CD4-positive, alpha-beta memory T cell (primary cell): ENCODE measurements at regions not wholly inside any gene's neighbourhood (a gene's known extent, or its start where the extent isn't known, plus 50 kb on each side); places are given as distances from the start of the nearest gene placed in this dataset.
"Not testable (repeated sequence)": the region's sequence is repeated elsewhere in the genome, so short reads cannot be mapped to it uniquely, and the experiment has no call there.

ENCODE experiments used
- CTCF ChIA-PET: fragments of 350-600 bp; sonication (Branson Sonifier 250); formaldehyde crosslinking; loops from one replicate; lab custom pipeline; 2021; ENCODE audit warnings: inconsistent platforms; ENCODE audit not compliant: partially characterized antibody; lab: Charles Lee
- POLR2A ChIA-PET: fragments of 350-600 bp; sonication (Branson Sonifier 250); formaldehyde crosslinking; loops from one replicate; lab custom pipeline; 2021; ENCODE audit not compliant: partially characterized antibody; lab: Charles Lee
- DNase-seq, 5 donors: peaks; one replicate each; pipeline versions ENCODE4 v3.0.0 to v3.0.0-alpha.2; 2020 to 2022; ENCODE audit warnings: mixed read lengths in 1 of 5
- H3K27ac ChIP-seq: one replicate; pipeline ENCODE4 v1.7.0; 2013; ENCODE audit warnings: low read depth, low read length
- H3K27me3 ChIP-seq: 2 replicates; pipeline ENCODE4 v1.7.0; 2013; ENCODE audit warnings: mild to moderate bottlenecking, low read length, moderate library complexity; ENCODE audit not compliant: insufficient read depth
- H3K36me3 ChIP-seq: 2 replicates; pipeline ENCODE4 v1.7.0; 2013; ENCODE audit warnings: mild to moderate bottlenecking, low read length, moderate library complexity; ENCODE audit not compliant: insufficient read depth
- H3K4me1 ChIP-seq: 2 replicates; pipeline ENCODE4 v1.7.0; 2013; ENCODE audit warnings: mild to moderate bottlenecking, low read length, moderate library complexity; ENCODE audit not compliant: insufficient read depth
- H3K4me3 ChIP-seq, 2 donors: one replicate each; pipeline ENCODE4 v1.7.0; 2013; ENCODE audit warnings: low read length in 2 of 2, mild to moderate bottlenecking in 1 of 2
- H3K9me3 ChIP-seq, 2 donors: one replicate each; pipeline ENCODE4 v1.7.0; 2013; ENCODE audit warnings: low read length in 2 of 2, control low read depth in 1 of 2; ENCODE audit not compliant: control insufficient read depth in 1 of 2
- H3K27ac Mint-ChIP-seq, 7 donors: one replicate each; pipeline ENCODE4 v1.8.0; 2020 to 2021; ENCODE audit warnings: mixed read lengths in 7 of 7, mild to moderate bottlenecking in 6 of 7, inconsistent platforms in 3 of 7, moderate library complexity in 3 of 7
- H3K27me3 Mint-ChIP-seq, 2 donors: one replicate each; pipeline ENCODE4 v1.8.0; 2020 to 2021; ENCODE audit warnings: mixed read lengths in 2 of 2
- H3K36me3 Mint-ChIP-seq, 2 donors: one replicate each; pipeline ENCODE4 v1.8.0; 2020 to 2021; ENCODE audit warnings: mixed read lengths in 2 of 2, inconsistent platforms in 1 of 2, mild to moderate bottlenecking in 1 of 2
- H3K4me1 Mint-ChIP-seq, 4 donors: one replicate each; pipeline ENCODE4 v1.8.0; 2020 to 2021; ENCODE audit warnings: mixed read lengths in 4 of 4, mild to moderate bottlenecking in 1 of 4
- H3K4me3 Mint-ChIP-seq, 8 donors: one replicate each; pipeline ENCODE4 v1.8.0; 2020 to 2021; ENCODE audit warnings: mixed read lengths in 8 of 8, mild to moderate bottlenecking in 7 of 8, moderate library complexity in 6 of 8, inconsistent platforms in 3 of 8
- H3K9me3 Mint-ChIP-seq, 8 donors: one replicate each; pipeline ENCODE4 v1.8.0; 2020 to 2021; ENCODE audit warnings: mixed read lengths in 8 of 8, mild to moderate bottlenecking in 5 of 8, inconsistent platforms in 3 of 8, moderate library complexity in 1 of 8
- intact Hi-C: fragments of 100-400 bp; cut with micrococcal nuclease; formaldehyde crosslinking; loops from one replicate; pipeline ENCODE4 v1.15.1; 2023

DNA sequence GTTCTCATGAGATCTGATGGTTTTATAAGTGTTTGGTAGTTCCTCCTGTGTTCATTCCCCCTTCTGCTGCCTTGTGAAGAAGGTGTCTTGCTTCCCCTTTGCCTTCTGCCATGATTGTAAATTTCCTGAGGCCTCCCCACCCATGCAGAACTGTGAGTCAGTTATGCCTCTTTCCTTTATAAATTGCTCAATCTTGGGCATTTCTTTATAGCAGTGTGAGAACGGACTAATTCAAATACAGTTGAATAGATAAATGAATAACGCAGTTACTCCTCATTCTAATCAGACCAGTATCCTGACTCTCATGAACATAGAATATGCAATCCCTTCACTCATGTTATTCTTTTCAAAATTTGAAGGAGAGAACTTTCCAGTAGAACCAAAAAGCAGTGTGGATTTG is 375.0 kb upstream of the FZD8 start:
- no peak overlapping the region for H3K4me3 Mint-ChIP-seq
- ChIA-PET CTCF (interaction anchor here (1.0 kb wide), 1 partner anchor 11 kb away, joined by 3 read pairs; no protein-coding TSS in a partner anchor), POLR2A (no interaction called here)
- H3K9me3 ChIP-seq, result no peaks in the 10 kb centered on the region
- H3K27me3 ChIP-seq, result no peaks in the 10 kb centered on the region
- no peaks in the 10 kb centered on the region for H3K36me3 ChIP-seq
- H3K4me1 Mint-ChIP-seq, result no peaks in the 10 kb centered on the region
- no peaks in the 10 kb centered on the region for H3K4me1 ChIP-seq
- H3K4me3 ChIP-seq, result no peak overlapping the region
- no peaks in the 10 kb centered on the region for H3K36me3 Mint-ChIP-seq
- no peak overlapping the region for H3K27ac ChIP-seq
- intact Hi-C loops, result no loop called here
- peaks cover 0 to 13% (median 0%) of the 10 kb centered on the region in 8 donors for H3K9me3 Mint-ChIP-seq
- DNase-seq, result no peak
- H3K27me3 Mint-ChIP-seq, result no peaks in the 10 kb centered on the region
- no peak overlapping the region for H3K27ac Mint-ChIP-seq

DNA sequence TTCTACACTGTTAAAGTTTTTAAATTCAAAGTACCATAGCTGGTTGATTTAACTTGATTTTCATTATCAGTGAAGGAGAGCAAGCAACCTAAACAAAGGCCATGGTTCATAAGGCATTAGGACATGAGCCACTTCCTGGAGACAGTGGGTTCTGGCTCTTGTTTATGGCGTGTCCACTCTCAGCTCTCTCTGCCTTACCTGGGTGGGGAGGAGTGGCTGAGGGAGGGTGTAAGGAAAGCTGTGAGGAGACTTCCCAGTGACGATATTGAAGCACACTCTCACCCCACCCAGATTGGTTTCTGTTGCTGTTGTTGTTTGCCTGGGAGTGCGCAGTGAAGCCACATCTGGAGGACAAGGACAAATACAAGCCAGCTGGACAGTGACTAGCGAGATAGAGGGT is 365.3 kb upstream of the FZD8 start:
- Mint-ChIP-seq H3K4me3 (no peak overlapping the region), H3K9me3 (peaks cover 0 to 16% (median 3%) of the 10 kb centered on the region in 8 donors), H3K4me1 (no peaks in the 10 kb centered on the region), H3K27me3 (no peaks in the 10 kb centered on the region), H3K36me3 (no peaks in the 10 kb centered on the region), H3K27ac (no peak overlapping the region)
- no peak for DNase-seq
- Histone ChIP-seq H3K36me3 (no peaks in the 10 kb centered on the region), H3K4me1 (no peaks in the 10 kb centered on the region), H3K27me3 (no peaks in the 10 kb centered on the region), H3K9me3 (no peaks in the 10 kb centered on the region), H3K4me3 (no peak overlapping the region), H3K27ac (no peak overlapping the region)
- POLR2A ChIA-PET, result no interaction called here
- intact Hi-C loops, result no loop called here
- CTCF ChIA-PET, result no interaction called here

- ChIA-PET CTCF (no interaction called here), POLR2A (no interaction called here)
- Mint-ChIP-seq H3K27me3 (no peaks in the 10 kb centered on the region), H3K4me1 (no peaks in the 10 kb centered on the region), H3K36me3 (no peaks in the 10 kb centered on the region), H3K4me3 (no peak overlapping the region), H3K9me3 (peaks cover 0 to 14% (median 3%) of the 10 kb centered on the region in 8 donors), H3K27ac (no peak overlapping the region)
- Histone ChIP-seq H3K4me3 (no peak overlapping the region), H3K27ac (no peak overlapping the region), H3K9me3 (no peaks in the 10 kb centered on the region), H3K36me3 (no peaks in the 10 kb centered on the region), H3K4me1 (no peaks in the 10 kb centered on the region), H3K27me3 (no peaks in the 10 kb centered on the region)
- intact Hi-C loops, result no loop called here
- DNase-seq, result no peak
Observed at GRCh38 chr10:36003688-36004087, 361.6 kb upstream of the FZD8 start.

DNA sequence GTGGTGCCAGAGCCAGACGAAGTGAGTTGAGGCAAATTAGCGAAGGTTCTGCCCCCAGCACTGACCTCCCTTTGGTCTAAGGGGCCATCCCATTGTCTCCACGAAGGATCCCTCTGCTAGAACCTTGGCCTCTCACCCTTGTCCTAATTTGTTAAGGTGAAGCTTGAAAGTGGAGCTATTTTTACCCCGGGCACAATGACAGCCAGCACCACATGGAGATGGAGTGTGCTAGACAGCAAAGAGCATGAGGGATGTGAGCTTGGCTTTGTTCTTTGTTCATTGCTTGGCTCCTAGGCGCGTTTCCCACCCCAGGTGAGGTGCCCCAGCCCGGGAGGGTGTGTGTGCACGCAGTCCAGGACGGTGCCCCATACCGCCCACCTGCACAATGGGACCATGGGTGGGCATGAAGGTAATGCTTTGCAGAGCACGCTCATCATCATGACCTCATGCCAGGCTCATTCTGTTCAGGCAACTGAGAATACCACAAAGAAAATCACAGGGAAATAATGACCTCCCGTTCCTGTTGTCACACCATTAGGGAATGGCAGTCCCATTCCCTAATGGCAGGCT is 361.0 kb upstream of the FZD8 start:
- no peak overlapping the region for H3K4me3 Mint-ChIP-seq
- Histone ChIP-seq H3K27ac (no peak overlapping the region), H3K4me1 (no peaks in the 10 kb centered on the region), H3K9me3 (no peaks in the 10 kb centered on the region), H3K27me3 (no peaks in the 10 kb centered on the region), H3K36me3 (no peaks in the 10 kb centered on the region), H3K4me3 (no peak overlapping the region)
- intact Hi-C loops, result no loop called here
- CTCF ChIA-PET, result no interaction called here
- H3K9me3 Mint-ChIP-seq, result peaks cover 0 to 14% (median 3%) of the 10 kb centered on the region in 8 donors
- no peak for DNase-seq
- H3K27ac Mint-ChIP-seq, result no peak overlapping the region
- no peaks in the 10 kb centered on the region for H3K36me3 Mint-ChIP-seq
- H3K27me3 Mint-ChIP-seq, result no peaks in the 10 kb centered on the region
- POLR2A ChIA-PET, result no interaction called here
- H3K4me1 Mint-ChIP-seq, result no peaks in the 10 kb centered on the region

GRCh38 chr10:36002445-36002844 is 360.3 kb upstream of the FZD8 start:
- H3K36me3 Mint-ChIP-seq, result no peaks in the 10 kb centered on the region
- POLR2A ChIA-PET, result no interaction called here
- peaks cover 0 to 12% (median 4%) of the 10 kb centered on the region in 8 donors for H3K9me3 Mint-ChIP-seq
- H3K4me3 Mint-ChIP-seq, result no peak overlapping the region
- H3K27me3 ChIP-seq, result no peaks in the 10 kb centered on the region
- intact Hi-C loops, result no loop called here
- no peak overlapping the region for H3K4me3 ChIP-seq
- no peaks in the 10 kb centered on the region for H3K4me1 Mint-ChIP-seq
- no peaks in the 10 kb centered on the region for H3K4me1 ChIP-seq
- H3K27ac Mint-ChIP-seq, result no peak overlapping the region
- CTCF ChIA-PET, result no interaction called here
- no peaks in the 10 kb centered on the region for H3K27me3 Mint-ChIP-seq
- no peak for DNase-seq
- H3K27ac ChIP-seq, result no peak overlapping the region
- no peaks in the 10 kb centered on the region for H3K9me3 ChIP-seq
- H3K36me3 ChIP-seq, result no peaks in the 10 kb centered on the region

DNA sequence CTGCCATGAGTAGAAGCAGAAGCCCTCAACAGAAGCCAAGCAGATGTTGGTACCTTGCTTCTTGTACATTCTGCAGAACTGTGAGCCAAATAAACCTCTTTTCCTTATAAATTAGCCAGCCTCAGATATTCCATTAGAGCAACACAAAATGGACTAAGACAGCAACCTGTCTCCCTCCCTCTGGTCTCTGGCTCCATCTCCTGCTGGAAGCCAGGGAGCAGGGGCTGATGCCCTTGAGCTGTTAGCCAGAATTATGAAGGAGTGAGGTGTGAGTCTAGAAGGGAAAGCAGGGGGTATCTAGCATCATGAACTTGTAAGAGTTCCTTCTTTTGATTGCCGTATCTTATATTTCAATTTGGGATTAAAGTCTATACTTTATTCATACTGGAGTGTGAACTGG is 358.7 kb upstream of the FZD8 start:
- CTCF ChIA-PET, DNase-seq, H3K27ac Mint-ChIP-seq, H3K36me3 ChIP-seq, H3K4me3 Mint-ChIP-seq, H3K27ac ChIP-seq, H3K27me3 Mint-ChIP-seq, H3K4me1 Mint-ChIP-seq, H3K9me3 ChIP-seq, intact Hi-C loops, POLR2A ChIA-PET, H3K36me3 Mint-ChIP-seq, H3K4me1 ChIP-seq, H3K9me3 Mint-ChIP-seq, H3K4me3 ChIP-seq, H3K27me3 ChIP-seq: not testable (repeated sequence)

DNA sequence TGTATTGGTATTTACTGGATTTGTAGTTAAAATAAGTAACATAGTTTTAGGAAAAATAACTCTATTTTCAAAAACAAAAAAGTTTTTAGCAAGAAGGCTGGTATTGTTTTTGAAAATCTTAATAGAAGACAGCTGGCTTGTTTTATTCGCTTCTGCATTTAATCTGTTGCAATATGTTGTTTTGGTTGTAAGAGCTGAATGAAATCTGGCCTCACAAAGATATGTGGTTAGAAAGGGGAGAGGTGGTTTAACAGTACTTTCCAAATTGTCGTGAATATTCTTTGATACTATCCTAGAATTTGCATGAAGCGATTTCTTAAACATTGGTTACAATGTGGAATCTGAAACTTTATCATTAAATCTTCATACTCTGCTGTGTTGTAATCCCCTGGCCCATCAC is 355.9 kb upstream of the FZD8 start:
- no peaks in the 10 kb centered on the region for H3K4me1 Mint-ChIP-seq
- no peaks in the 10 kb centered on the region for H3K27me3 Mint-ChIP-seq
- H3K27me3 ChIP-seq, result no peaks in the 10 kb centered on the region
- H3K36me3 Mint-ChIP-seq, result no peaks in the 10 kb centered on the region
- CTCF ChIA-PET, result no interaction called here
- no peaks in the 10 kb centered on the region for H3K36me3 ChIP-seq
- H3K4me1 ChIP-seq, result no peaks in the 10 kb centered on the region
- no peak for DNase-seq
- no peak overlapping the region for H3K4me3 ChIP-seq
- no peak overlapping the region for H3K27ac ChIP-seq
- intact Hi-C loops, result no loop called here
- H3K4me3 Mint-ChIP-seq, result no peak overlapping the region
- POLR2A ChIA-PET, result no interaction called here
- H3K9me3 ChIP-seq, result no peaks in the 10 kb centered on the region
- peaks cover 0 to 9% (median 3%) of the 10 kb centered on the region in 8 donors for H3K9me3 Mint-ChIP-seq
- no peak overlapping the region for H3K27ac Mint-ChIP-seq

DNA sequence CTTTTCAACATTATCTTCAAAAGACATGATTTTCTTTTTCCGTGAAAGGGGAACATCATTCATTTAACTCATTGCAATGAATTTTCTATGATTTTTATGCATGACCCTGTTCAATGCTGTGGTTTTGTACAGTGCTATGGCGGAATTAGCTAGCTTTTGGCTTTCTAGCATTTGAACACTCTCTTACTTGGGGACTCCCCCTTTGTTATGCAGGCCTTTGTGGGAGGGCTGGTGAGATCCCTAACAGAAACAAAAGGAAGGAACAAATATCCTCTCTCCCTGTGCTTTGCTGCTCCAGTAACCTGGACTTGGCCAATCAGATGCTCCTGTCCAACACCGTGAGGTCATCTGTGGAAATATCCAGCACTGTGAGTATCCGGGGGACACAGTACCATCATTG is 353.4 kb upstream of the FZD8 start:
- H3K9me3 Mint-ChIP-seq, result peaks cover 0 to 3% (median under 1%) of the 10 kb centered on the region in 8 donors
- Histone ChIP-seq H3K27ac (no peak overlapping the region), H3K27me3 (no peaks in the 10 kb centered on the region), H3K4me3 (no peak overlapping the region), H3K9me3 (no peaks in the 10 kb centered on the region), H3K36me3 (no peaks in the 10 kb centered on the region), H3K4me1 (no peaks in the 10 kb centered on the region)
- ChIA-PET POLR2A (no interaction called here), CTCF (no interaction called here)
- H3K4me1 Mint-ChIP-seq, result no peaks in the 10 kb centered on the region
- H3K36me3 Mint-ChIP-seq, result no peaks in the 10 kb centered on the region
- H3K27ac Mint-ChIP-seq, result no peak overlapping the region
- no peak overlapping the region for H3K4me3 Mint-ChIP-seq
- intact Hi-C loops, result no loop called here
- no peaks in the 10 kb centered on the region for H3K27me3 Mint-ChIP-seq
- no peak for DNase-seq
